GM23338 (cell line): ENCODE measurements at regions not wholly inside any gene's neighbourhood (a gene's known extent, or its start where the extent isn't known, plus 50 kb on each side); places are given as distances from the start of the nearest gene placed in this dataset.

ENCODE experiments used
- ATAC-seq: fragments of 200-7000 bp; cut with Tn5 transposase; 3 replicates; pipeline ENCODE4 v1.9.1; 2020
- DNase-seq: peaks from one replicate; pipeline ENCODE4 v3.0.0-alpha.2; 2015; ENCODE audit warnings: low spot score
- H2AFZ ChIP-seq: fragments of 200-600 bp; sonication (generic); 2 replicates; pipeline ENCODE4 v1.8.0; 2016; ENCODE audit warnings: antibody characterized with exemption, mild to moderate bottlenecking, moderate library complexity
- H3F3A ChIP-seq: fragments of 200-600 bp; sonication (generic); replicated peaks from 2 replicates; pipeline ENCODE4 v1.8.0; 2017; ENCODE audit warnings: antibody characterized with exemption, mixed run types, low read depth
- H3K27ac ChIP-seq: fragments of 200-600 bp; sonication (generic); 2 replicates; pipeline ENCODE4 v1.6.1; 2016; ENCODE audit warnings: low read depth
- H3K27me3 ChIP-seq: fragments of 200-600 bp; sonication (generic); 2 replicates; pipeline ENCODE4 v1.8.0; 2016; ENCODE audit warnings: mild to moderate bottlenecking, mixed run types, moderate library complexity; ENCODE audit not compliant: insufficient read depth
- H3K36me3 ChIP-seq: fragments of 200-600 bp; sonication (generic); 2 replicates; pipeline ENCODE4 v1.8.0; 2016; ENCODE audit warnings: mild to moderate bottlenecking; ENCODE audit not compliant: insufficient read depth
- H3K4me1 ChIP-seq: fragments of 200-600 bp; sonication (generic); 2 replicates; pipeline ENCODE4 v1.8.0; 2016; ENCODE audit warnings: mild to moderate bottlenecking, moderate library complexity; ENCODE audit not compliant: insufficient read depth
- H3K4me2 ChIP-seq: fragments of 200-600 bp; sonication (generic); 2 replicates; pipeline ENCODE4 v1.7.1; 2017; ENCODE audit warnings: mixed run types
- H3K4me3 ChIP-seq: fragments of 200-600 bp; sonication (generic); 2 replicates; pipeline ENCODE4 v1.6.1; 2016; ENCODE audit warnings: mixed run types
- H3K79me2 ChIP-seq: fragments of 200-600 bp; sonication (generic); replicated peaks from 2 replicates; pipeline ENCODE4 v1.8.0; 2017; ENCODE audit warnings: mild to moderate bottlenecking; ENCODE audit not compliant: insufficient read depth
- H3K9me2 ChIP-seq: fragments of 200-600 bp; sonication (generic); 2 replicates; pipeline ENCODE4 v1.8.0; 2017; ENCODE audit not compliant: insufficient read depth
- H4K20me1 ChIP-seq: fragments of 200-600 bp; sonication (generic); replicated peaks from 2 replicates; pipeline ENCODE4 v1.8.0; 2017; ENCODE audit warnings: mild to moderate bottlenecking; ENCODE audit not compliant: insufficient read depth
- H3K27ac Mint-ChIP-seq: 2 replicates; pipeline ENCODE4 v1.8.0; 2020; ENCODE audit warnings: inconsistent platforms, mild to moderate bottlenecking, moderate library complexity, mixed read lengths
- H3K27me3 Mint-ChIP-seq: 3 replicates; pipeline ENCODE4 v1.8.0; 2022; ENCODE audit warnings: low read depth, mild to moderate bottlenecking, moderate library complexity, mixed read lengths, inconsistent platforms; ENCODE audit not compliant: insufficient read depth, poor library complexity
- H3K36me3 Mint-ChIP-seq: 3 replicates; pipeline ENCODE4 v1.8.0; 2021; ENCODE audit warnings: low read depth, mild to moderate bottlenecking, inconsistent platforms, moderate library complexity, mixed read lengths
- H3K4me1 Mint-ChIP-seq: 3 replicates; pipeline ENCODE4 v1.8.0; 2020; ENCODE audit warnings: mild to moderate bottlenecking, inconsistent platforms, mixed read lengths
- H3K4me3 Mint-ChIP-seq: 3 replicates; pipeline ENCODE4 v1.8.0; 2021; ENCODE audit warnings: moderate library complexity, mild to moderate bottlenecking, inconsistent platforms, mixed read lengths
- H3K9me3 Mint-ChIP-seq: 3 replicates; pipeline ENCODE4 v1.8.0; 2020; ENCODE audit warnings: moderate library complexity, mild to moderate bottlenecking, inconsistent platforms, mixed read lengths
- CREB1 ChIP-seq: fragments of 250-450 bp; sonication (Bioruptor Pico); IDR thresholded peaks from 2 replicates; pipeline ENCODE4 v1.5.0; 2020; ENCODE audit warnings: low read depth, mild to moderate bottlenecking, moderate library complexity
- EZH2 ChIP-seq: fragments of 200-600 bp; sonication (generic); IDR thresholded peaks from one replicate; pipeline ENCODE4 v1.8.0; 2017; ENCODE audit warnings: antibody characterized with exemption, mild to moderate bottlenecking, low read depth; ENCODE audit not compliant: unreplicated experiment
- EZH2phosphoT487 ChIP-seq: fragments of 200-600 bp; sonication (generic); IDR thresholded peaks from one replicate; pipeline ENCODE4 v1.8.1; 2018; ENCODE audit warnings: antibody characterized with exemption; ENCODE audit not compliant: unreplicated experiment
- JUNB ChIP-seq: IDR thresholded peaks from one replicate; pipeline ENCODE4 v1.6.1; 2016; ENCODE audit warnings: antibody characterized with exemption; ENCODE audit not compliant: unreplicated experiment
- NANOG ChIP-seq: IDR thresholded peaks from 2 replicates; pipeline ENCODE4 v1.6.1; 2016; ENCODE audit warnings: antibody characterized with exemption, borderline replicate concordance
- POLR2AphosphoS5 ChIP-seq: IDR thresholded peaks from 2 replicates; pipeline ENCODE4 v1.6.1; 2016; ENCODE audit warnings: antibody characterized with exemption, low read depth
- STAT1 ChIP-seq: IDR thresholded peaks from one replicate; pipeline ENCODE4 v1.6.1; 2016; ENCODE audit warnings: antibody characterized with exemption; ENCODE audit not compliant: unreplicated experiment
- ZNF114 ChIP-seq: fragments of 250-450 bp; sonication (Bioruptor Pico); IDR thresholded peaks from 2 replicates; pipeline ENCODE4 v1.5.0; 2020; ENCODE audit warnings: mild to moderate bottlenecking, moderate library complexity
- ZNF331 ChIP-seq: fragments of 250-450 bp; sonication (Bioruptor Pico); IDR thresholded peaks from 2 replicates; pipeline ENCODE4 v1.5.0; 2020; ENCODE audit warnings: low read depth, mild to moderate bottlenecking, moderate library complexity
- TF ChIP-seq, protein P1 (sequence below): fragments of 250-450 bp; sonication (Bioruptor Pico); IDR thresholded peaks from 2 replicates; pipeline ENCODE4 v1.5.0; 2020; ENCODE audit warnings: mild to moderate bottlenecking, moderate library complexity
- TF ChIP-seq, protein P2 (sequence below), 2 experiments: fragments of 200-600 bp in 1 of 2; sonication (generic) in 1 of 2; conservative IDR thresholded peaks; 2 replicates each; pipeline versions ENCODE4 v1.5.1 to v1.6.1; 2016 to 2017; ENCODE audit warnings: antibody characterized with exemption in 2 of 2, low read depth in 2 of 2, mild to moderate bottlenecking in 2 of 2, moderate library complexity in 1 of 2
- TF ChIP-seq, protein P3 (sequence below): IDR thresholded peaks from 2 replicates; pipeline ENCODE4 v1.6.1; 2016; ENCODE audit warnings: antibody characterized with exemption
- TF ChIP-seq, protein P4 (sequence below): IDR thresholded peaks from one replicate; pipeline ENCODE4 v1.6.1; 2018; ENCODE audit warnings: antibody characterized with exemption; ENCODE audit not compliant: unreplicated experiment

DNA sequence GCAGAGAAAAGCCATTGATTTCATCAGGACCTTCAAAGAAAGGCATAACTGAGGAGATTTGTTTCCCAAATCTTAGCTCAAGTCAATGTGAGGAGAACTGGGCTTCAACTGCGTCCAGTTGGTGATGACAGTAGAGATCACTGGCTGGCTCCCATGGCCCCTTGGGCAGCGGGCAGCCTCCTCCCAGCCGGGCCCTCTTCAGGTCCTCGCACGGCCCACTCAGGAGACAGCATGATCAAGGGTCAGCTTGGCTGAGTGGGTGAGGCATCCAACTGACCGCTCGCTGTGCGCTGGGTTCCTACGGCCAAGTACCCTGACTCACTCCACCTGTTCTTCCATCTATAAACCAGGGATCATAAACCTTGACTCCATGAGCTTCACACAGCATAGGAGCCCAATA lies 274.0 kb downstream of the NSG2 start:
- Mint-ChIP-seq H3K36me3 (no peaks in the 10 kb centered on the region), H3K27ac (no peak overlapping the region), H3K9me3 (no peaks in the 10 kb centered on the region; the same call in 2 of the 3 replicates), H3K4me1 (peaks cover 7% of the 10 kb centered on the region), H3K27me3 (peaks cover 5% of the 10 kb centered on the region), H3K4me3 (no peak overlapping the region)
- Histone ChIP-seq H2AFZ (no peak overlapping the region), H3K27me3 (no peaks in the 10 kb centered on the region), H3K79me2 (no peaks in the 10 kb centered on the region), H3K27ac (no peak overlapping the region), H3K4me2 (no peak overlapping the region), H3K4me1 (peaks cover 4% of the 10 kb centered on the region; the same call in 1 of the 2 replicates), H3F3A (no peaks in the 10 kb centered on the region), H3K9me2 (no peaks in the 10 kb centered on the region), H3K36me3 (no peaks in the 10 kb centered on the region), H4K20me1 (no peaks in the 10 kb centered on the region), H3K4me3 (no peak overlapping the region)
- TF ChIP-seq NANOG (no peak), CREB1 (CRISPR knock-in tag) (no peak), STAT1 (no peak), EZH2 (no peak), JUNB (no peak), EZH2phosphoT487 (no peak), ZNF114 (no peak), POLR2AphosphoS5 (no peak), ZNF331 (CRISPR knock-in tag) (no peak)
- TF ChIP-seq, protein P1, sequence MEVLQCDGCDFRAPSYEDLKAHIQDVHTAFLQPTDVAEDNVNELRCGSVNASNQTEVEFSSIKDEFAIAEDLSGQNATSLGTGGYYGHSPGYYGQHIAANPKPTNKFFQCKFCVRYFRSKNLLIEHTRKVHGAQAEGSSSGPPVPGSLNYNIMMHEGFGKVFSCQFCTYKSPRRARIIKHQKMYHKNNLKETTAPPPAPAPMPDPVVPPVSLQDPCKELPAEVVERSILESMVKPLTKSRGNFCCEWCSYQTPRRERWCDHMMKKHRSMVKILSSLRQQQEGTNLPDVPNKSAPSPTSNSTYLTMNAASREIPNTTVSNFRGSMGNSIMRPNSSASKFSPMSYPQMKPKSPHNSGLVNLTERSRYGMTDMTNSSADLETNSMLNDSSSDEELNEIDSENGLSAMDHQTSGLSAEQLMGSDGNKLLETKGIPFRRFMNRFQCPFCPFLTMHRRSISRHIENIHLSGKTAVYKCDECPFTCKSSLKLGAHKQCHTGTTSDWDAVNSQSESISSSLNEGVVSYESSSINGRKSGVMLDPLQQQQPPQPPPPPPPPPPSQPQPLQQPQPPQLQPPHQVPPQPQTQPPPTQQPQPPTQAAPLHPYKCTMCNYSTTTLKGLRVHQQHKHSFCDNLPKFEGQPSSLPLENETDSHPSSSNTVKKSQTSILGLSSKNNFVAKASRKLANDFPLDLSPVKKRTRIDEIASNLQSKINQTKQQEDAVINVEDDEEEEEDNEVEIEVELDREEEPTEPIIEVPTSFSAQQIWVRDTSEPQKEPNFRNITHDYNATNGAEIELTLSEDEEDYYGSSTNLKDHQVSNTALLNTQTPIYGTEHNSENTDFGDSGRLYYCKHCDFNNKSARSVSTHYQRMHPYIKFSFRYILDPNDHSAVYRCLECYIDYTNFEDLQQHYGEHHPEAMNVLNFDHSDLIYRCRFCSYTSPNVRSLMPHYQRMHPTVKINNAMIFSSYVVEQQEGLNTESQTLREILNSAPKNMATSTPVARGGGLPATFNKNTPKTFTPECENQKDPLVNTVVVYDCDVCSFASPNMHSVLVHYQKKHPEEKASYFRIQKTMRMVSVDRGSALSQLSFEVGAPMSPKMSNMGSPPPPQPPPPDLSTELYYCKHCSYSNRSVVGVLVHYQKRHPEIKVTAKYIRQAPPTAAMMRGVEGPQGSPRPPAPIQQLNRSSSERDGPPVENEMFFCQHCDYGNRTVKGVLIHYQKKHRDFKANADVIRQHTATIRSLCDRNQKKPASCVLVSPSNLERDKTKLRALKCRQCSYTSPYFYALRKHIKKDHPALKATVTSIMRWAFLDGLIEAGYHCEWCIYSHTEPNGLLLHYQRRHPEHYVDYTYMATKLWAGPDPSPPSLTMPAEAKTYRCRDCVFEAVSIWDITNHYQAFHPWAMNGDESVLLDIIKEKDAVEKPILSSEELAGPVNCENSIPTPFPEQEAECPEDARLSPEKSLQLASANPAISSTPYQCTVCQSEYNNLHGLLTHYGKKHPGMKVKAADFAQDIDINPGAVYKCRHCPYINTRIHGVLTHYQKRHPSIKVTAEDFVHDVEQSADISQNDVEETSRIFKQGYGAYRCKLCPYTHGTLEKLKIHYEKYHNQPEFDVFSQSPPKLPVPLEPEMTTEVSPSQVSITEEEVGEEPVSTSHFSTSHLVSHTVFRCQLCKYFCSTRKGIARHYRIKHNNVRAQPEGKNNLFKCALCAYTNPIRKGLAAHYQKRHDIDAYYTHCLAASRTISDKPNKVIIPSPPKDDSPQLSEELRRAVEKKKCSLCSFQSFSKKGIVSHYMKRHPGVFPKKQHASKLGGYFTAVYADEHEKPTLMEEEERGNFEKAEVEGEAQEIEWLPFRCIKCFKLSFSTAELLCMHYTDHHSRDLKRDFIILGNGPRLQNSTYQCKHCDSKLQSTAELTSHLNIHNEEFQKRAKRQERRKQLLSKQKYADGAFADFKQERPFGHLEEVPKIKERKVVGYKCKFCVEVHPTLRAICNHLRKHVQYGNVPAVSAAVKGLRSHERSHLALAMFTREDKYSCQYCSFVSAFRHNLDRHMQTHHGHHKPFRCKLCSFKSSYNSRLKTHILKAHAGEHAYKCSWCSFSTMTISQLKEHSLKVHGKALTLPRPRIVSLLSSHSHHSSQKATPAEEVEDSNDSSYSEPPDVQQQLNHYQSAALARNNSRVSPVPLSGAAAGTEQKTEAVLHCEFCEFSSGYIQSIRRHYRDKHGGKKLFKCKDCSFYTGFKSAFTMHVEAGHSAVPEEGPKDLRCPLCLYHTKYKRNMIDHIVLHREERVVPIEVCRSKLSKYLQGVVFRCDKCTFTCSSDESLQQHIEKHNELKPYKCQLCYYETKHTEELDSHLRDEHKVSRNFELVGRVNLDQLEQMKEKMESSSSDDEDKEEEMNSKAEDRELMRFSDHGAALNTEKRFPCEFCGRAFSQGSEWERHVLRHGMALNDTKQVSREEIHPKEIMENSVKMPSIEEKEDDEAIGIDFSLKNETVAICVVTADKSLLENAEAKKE (CRISPR knock-in tag) = no peak
- TF ChIP-seq, protein P2, sequence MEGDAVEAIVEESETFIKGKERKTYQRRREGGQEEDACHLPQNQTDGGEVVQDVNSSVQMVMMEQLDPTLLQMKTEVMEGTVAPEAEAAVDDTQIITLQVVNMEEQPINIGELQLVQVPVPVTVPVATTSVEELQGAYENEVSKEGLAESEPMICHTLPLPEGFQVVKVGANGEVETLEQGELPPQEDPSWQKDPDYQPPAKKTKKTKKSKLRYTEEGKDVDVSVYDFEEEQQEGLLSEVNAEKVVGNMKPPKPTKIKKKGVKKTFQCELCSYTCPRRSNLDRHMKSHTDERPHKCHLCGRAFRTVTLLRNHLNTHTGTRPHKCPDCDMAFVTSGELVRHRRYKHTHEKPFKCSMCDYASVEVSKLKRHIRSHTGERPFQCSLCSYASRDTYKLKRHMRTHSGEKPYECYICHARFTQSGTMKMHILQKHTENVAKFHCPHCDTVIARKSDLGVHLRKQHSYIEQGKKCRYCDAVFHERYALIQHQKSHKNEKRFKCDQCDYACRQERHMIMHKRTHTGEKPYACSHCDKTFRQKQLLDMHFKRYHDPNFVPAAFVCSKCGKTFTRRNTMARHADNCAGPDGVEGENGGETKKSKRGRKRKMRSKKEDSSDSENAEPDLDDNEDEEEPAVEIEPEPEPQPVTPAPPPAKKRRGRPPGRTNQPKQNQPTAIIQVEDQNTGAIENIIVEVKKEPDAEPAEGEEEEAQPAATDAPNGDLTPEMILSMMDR (conservative IDR thresholded peaks at IDR 0.05; ENCODE audit: low read depth in 2 of 2) = no peak
- TF ChIP-seq, protein P3, sequence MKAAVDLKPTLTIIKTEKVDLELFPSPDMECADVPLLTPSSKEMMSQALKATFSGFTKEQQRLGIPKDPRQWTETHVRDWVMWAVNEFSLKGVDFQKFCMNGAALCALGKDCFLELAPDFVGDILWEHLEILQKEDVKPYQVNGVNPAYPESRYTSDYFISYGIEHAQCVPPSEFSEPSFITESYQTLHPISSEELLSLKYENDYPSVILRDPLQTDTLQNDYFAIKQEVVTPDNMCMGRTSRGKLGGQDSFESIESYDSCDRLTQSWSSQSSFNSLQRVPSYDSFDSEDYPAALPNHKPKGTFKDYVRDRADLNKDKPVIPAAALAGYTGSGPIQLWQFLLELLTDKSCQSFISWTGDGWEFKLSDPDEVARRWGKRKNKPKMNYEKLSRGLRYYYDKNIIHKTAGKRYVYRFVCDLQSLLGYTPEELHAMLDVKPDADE = no peak
- TF ChIP-seq, protein P4, sequence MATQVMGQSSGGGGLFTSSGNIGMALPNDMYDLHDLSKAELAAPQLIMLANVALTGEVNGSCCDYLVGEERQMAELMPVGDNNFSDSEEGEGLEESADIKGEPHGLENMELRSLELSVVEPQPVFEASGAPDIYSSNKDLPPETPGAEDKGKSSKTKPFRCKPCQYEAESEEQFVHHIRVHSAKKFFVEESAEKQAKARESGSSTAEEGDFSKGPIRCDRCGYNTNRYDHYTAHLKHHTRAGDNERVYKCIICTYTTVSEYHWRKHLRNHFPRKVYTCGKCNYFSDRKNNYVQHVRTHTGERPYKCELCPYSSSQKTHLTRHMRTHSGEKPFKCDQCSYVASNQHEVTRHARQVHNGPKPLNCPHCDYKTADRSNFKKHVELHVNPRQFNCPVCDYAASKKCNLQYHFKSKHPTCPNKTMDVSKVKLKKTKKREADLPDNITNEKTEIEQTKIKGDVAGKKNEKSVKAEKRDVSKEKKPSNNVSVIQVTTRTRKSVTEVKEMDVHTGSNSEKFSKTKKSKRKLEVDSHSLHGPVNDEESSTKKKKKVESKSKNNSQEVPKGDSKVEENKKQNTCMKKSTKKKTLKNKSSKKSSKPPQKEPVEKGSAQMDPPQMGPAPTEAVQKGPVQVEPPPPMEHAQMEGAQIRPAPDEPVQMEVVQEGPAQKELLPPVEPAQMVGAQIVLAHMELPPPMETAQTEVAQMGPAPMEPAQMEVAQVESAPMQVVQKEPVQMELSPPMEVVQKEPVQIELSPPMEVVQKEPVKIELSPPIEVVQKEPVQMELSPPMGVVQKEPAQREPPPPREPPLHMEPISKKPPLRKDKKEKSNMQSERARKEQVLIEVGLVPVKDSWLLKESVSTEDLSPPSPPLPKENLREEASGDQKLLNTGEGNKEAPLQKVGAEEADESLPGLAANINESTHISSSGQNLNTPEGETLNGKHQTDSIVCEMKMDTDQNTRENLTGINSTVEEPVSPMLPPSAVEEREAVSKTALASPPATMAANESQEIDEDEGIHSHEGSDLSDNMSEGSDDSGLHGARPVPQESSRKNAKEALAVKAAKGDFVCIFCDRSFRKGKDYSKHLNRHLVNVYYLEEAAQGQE = no peak
- DNase-seq = no peak
- no peak for ATAC-seq
